ENCODE measurements at regions not wholly inside any gene's neighbourhood (a gene's known extent, or its start where the extent isn't known, plus 50 kb on each side); places are given as distances from the start of the nearest gene placed in this dataset.

DNA sequence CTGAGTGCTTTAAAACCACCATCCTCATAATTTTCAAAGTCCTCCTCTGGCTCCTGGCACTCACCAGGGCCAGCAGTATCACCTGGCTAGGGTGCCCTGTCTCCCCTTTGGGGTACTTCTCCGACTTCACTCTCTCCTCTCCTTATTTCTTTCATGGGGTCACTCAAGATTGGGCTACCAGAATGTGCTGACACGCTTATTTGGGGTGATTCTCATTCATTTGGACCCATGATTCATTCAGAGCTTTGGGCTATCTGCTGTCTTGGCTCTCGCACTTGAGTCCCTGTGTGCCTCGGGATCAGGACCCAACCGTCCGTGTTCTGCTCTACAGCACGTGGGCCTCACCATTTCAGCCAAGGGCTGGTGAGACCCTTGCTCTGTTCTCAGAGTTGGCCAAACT lies 70.1 kb upstream of the NEDD4L start:
- TF ChIP-seq EZH2 (IDR thresholded peaks at IDR 0.05; ENCODE audit: insufficient read depth, poor library complexity, severe bottlenecking) = no peak
- no peak for TF ChIP-seq EZH2phosphoT487 (IDR thresholded peaks at IDR 0.05; ENCODE audit: insufficient read depth, low read depth)

Data from GM23248 (cell line).